GM08714 (cell line): ENCODE measurements at regions not wholly inside any gene's neighbourhood (a gene's known extent, or its start where the extent isn't known, plus 50 kb on each side); places are given as distances from the start of the nearest gene placed in this dataset.

Experiments used
- H3K4me3 ChIP-seq: fragments of 200-500 bp; sonication (Bioruptor generic); 2 replicates; pipeline ENCODE4 v1.5.1; 2014; ENCODE audit warnings: mild to moderate bottlenecking, low read length, inconsistent platforms
- ZNF274 ChIP-seq: IDR thresholded peaks from 2 replicates; pipeline ENCODE4 v1.6.1; 2012; ENCODE audit warnings: mild to moderate bottlenecking, low read depth, low read length

- H3K4me3 ChIP-seq, result no peak overlapping the region
- no peak for TF ChIP-seq ZNF274
Measured at GRCh38 chr4:57652779-57653178, 542.6 kb upstream of the IGFBP7 start.

GRCh38 chr4:57640391-57641100 lies 530.4 kb upstream of the IGFBP7 start:
- TF ChIP-seq ZNF274, result no peak
- no peak overlapping the region for H3K4me3 ChIP-seq

GRCh38 chr4:57639561-57640382 lies 529.6 kb upstream of the IGFBP7 start:
- no peak overlapping the region for H3K4me3 ChIP-seq
- no peak for TF ChIP-seq ZNF274

- no peak for TF ChIP-seq ZNF274
- H3K4me3 ChIP-seq, result no peak overlapping the region
Measured at GRCh38 chr4:57635910-57636309, 525.7 kb upstream of the IGFBP7 start.

- TF ChIP-seq ZNF274, result no peak
- H3K4me3 ChIP-seq, result no peak overlapping the region
Measured at GRCh38 chr4:57633212-57633859, 523.2 kb upstream of the IGFBP7 start.

GRCh38 chr4:57632564-57632963 lies 522.4 kb upstream of the IGFBP7 start:
- TF ChIP-seq ZNF274, result no peak
- no peak overlapping the region for H3K4me3 ChIP-seq

- H3K4me3 ChIP-seq, result no peak overlapping the region
- no peak for TF ChIP-seq ZNF274
Measured at GRCh38 chr4:57631147-57631546, 521.0 kb upstream of the IGFBP7 start.

- H3K4me3 ChIP-seq, result no peak overlapping the region
- no peak for TF ChIP-seq ZNF274
Measured at GRCh38 chr4:57628004-57628403, 517.8 kb upstream of the IGFBP7 start.

GRCh38 chr4:57614257-57614932 lies 504.2 kb upstream of the IGFBP7 start:
- TF ChIP-seq ZNF274, result no peak
- H3K4me3 ChIP-seq, result no peak overlapping the region

GRCh38 chr4:57612279-57612678 lies 502.1 kb upstream of the IGFBP7 start:
- no peak for TF ChIP-seq ZNF274

GRCh38 chr4:57607566-57608180 lies 497.5 kb upstream of the IGFBP7 start:
- no peak for TF ChIP-seq ZNF274
- no peak overlapping the region for H3K4me3 ChIP-seq

More at GRCh38 chr4:57612279-57612678, 502.1 kb upstream of the IGFBP7 start:
- no peak overlapping the region for H3K4me3 ChIP-seq

- no peak overlapping the region for H3K4me3 ChIP-seq
- TF ChIP-seq ZNF274, result no peak
Measured at GRCh38 chr4:57605376-57605775, 495.2 kb upstream of the IGFBP7 start.

- no peak for TF ChIP-seq ZNF274
- H3K4me3 ChIP-seq, result no peak overlapping the region
Measured at GRCh38 chr4:57602141-57602540, 492.0 kb upstream of the IGFBP7 start.

GRCh38 chr4:57591073-57591472 lies 480.9 kb upstream of the IGFBP7 start:
- TF ChIP-seq ZNF274, result no peak
- no peak overlapping the region for H3K4me3 ChIP-seq
